T-helper 17 cell (primary cell): ENCODE measurements at regions not wholly inside any gene's neighbourhood (a gene's known extent, or its start where the extent isn't known, plus 50 kb on each side); places are given as distances from the start of the nearest gene placed in this dataset.

ENCODE experiments used
- ATAC-seq: fragments of 150-1000 bp; cut with Tn5 transposase; 2 replicates; pipeline ENCODE4 v1.10.0; 2021; ENCODE audit warnings: mild to moderate bottlenecking, moderate library complexity
- DNase-seq, 3 donors: peaks; one replicate each; pipeline versions ENCODE4 v3.0.0 to v3.0.0-alpha.2; 2020 to 2021
- H3K9me3 ChIP-seq: one replicate; pipeline ENCODE4 v1.7.0; 2013; ENCODE audit warnings: low read length, mild to moderate bottlenecking; ENCODE audit not compliant: control insufficient read depth, poor library complexity, severe bottlenecking
- H3K27ac Mint-ChIP-seq: one replicate; pipeline ENCODE4 v1.8.0; 2022; ENCODE audit warnings: mild to moderate bottlenecking, moderate library complexity, mixed read lengths
- H3K27me3 Mint-ChIP-seq: one replicate; pipeline ENCODE4 v1.8.0; 2022; ENCODE audit warnings: mixed read lengths
- H3K36me3 Mint-ChIP-seq: one replicate; pipeline ENCODE4 v1.8.0; 2022; ENCODE audit warnings: low read depth, mixed read lengths
- H3K4me1 Mint-ChIP-seq: one replicate; pipeline ENCODE4 v1.8.0; 2022; ENCODE audit warnings: mild to moderate bottlenecking, mixed read lengths
- H3K4me3 Mint-ChIP-seq: one replicate; pipeline ENCODE4 v1.8.0; 2022; ENCODE audit warnings: mild to moderate bottlenecking, moderate library complexity, mixed read lengths

DNA sequence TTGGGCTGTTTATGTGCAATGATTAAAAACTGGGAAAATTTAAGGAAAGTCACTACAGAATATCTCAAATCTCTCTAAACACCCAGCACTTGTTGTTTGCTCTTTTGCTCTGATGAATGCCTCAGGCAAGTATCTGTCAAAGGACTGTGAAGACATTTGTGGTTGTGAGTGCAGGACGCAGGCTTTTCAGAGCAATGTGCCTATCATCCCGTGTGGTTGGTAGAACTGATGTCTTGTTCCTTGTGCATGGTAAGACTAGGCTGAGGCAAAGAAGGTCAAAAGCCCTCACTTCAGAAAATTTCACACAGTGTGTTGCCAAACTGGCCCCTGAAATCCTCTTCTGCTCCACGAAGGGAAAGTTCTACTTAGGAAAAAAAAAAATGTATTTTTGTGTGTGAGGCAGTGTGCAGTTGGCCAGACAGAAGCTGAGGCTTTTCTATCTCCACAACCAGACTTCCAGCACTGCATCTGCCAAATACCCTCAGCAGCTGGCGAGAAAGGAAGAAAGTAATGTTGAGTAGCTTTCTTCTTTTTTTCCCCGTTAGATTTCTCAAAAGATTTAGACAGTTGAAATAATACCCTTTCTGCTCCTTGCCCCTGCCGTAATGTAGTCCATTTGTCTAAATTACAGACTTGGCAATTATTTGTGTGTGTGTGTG is 1103.1 kb downstream of the VRK1 start:
- H3K27me3 Mint-ChIP-seq = no peaks in the 10 kb centered on the region
- no peaks in the 10 kb centered on the region for H3K36me3 Mint-ChIP-seq
- H3K27ac Mint-ChIP-seq = no peak overlapping the region
- peaks cover 3% of the 10 kb centered on the region for H3K9me3 ChIP-seq
- no peak for ATAC-seq
- no peaks in the 10 kb centered on the region for H3K4me1 Mint-ChIP-seq
- no peak for DNase-seq
- H3K4me3 Mint-ChIP-seq = no peak overlapping the region

DNA sequence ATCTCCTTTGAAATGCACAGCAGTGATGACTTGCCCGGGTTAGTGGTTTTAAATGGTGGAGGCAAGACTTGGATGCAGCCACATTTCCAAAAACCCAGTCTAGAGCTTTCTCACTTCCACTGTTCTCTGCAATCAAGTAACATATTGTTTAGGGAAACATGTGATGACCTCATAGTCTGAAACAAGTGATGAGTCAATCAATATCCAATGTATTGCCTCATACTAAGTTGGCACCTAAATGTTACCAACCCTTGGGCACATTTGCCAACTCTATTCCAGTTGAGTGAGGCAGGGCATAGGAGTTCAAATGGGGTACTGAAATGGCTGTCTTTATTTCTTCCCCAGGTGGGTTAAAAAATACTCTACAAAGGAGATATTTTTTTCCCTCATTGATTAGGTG is 1105.4 kb downstream of the VRK1 start:
- H3K9me3 ChIP-seq = peaks cover 3% of the 10 kb centered on the region
- Mint-ChIP-seq H3K27me3 (no peaks in the 10 kb centered on the region), H3K4me1 (no peaks in the 10 kb centered on the region), H3K27ac (no peak overlapping the region), H3K36me3 (no peaks in the 10 kb centered on the region), H3K4me3 (no peak overlapping the region)
- DNase-seq = no peak
- no peak for ATAC-seq

DNA sequence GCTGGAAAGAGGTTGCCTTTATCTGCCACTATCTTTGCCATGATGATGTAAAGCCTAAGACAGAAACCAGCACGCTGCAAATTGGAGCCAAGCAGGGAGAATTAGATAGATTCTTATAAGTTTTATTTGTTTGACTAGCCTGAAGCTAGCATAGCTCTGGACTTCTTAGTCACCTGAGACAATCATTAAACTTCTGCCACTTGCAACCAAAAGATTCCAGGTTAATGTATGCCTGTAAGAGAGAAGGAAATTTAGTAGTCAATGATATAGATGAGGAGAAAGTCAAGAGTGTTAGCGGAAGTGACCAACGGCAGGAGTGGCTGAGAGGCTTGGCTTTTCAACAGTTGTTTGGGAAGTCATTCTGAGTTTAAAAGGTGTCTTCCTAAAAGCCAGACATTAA is 1106.6 kb downstream of the VRK1 start:
- no peak for ATAC-seq
- H3K27me3 Mint-ChIP-seq = no peaks in the 10 kb centered on the region
- no peak for DNase-seq
- H3K27ac Mint-ChIP-seq = no peak overlapping the region
- H3K36me3 Mint-ChIP-seq = no peaks in the 10 kb centered on the region
- H3K9me3 ChIP-seq = peaks cover 7% of the 10 kb centered on the region
- H3K4me3 Mint-ChIP-seq = no peak overlapping the region
- no peaks in the 10 kb centered on the region for H3K4me1 Mint-ChIP-seq

DNA sequence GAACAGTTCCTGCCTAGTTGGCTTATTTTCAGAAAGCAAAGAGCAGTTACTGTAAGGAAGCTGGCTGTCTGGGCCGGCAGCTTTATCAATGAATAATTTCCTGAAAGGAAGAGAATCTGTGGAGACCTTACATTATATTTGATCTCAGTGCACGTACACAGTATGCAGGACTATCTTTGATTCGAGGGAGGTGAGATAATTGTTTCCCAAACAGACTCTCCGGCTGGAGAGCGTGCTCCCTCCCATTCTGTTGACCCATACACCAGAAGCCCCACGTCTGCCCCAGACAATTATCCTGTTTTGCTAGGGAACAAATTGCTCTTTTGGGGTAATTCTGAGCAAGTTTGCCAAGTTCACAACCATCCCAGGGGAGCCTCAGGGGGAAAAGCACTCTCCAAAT is 1115.0 kb downstream of the VRK1 start:
- H3K27me3 Mint-ChIP-seq = peaks cover 6% of the 10 kb centered on the region
- H3K4me3 Mint-ChIP-seq = no peak overlapping the region
- no peak for ATAC-seq
- peaks cover 5% of the 10 kb centered on the region for H3K36me3 Mint-ChIP-seq
- H3K4me1 Mint-ChIP-seq = peaks cover 7% of the 10 kb centered on the region
- H3K9me3 ChIP-seq = peaks cover 4% of the 10 kb centered on the region
- H3K27ac Mint-ChIP-seq = no peak overlapping the region
- DNase-seq = no peak

DNA sequence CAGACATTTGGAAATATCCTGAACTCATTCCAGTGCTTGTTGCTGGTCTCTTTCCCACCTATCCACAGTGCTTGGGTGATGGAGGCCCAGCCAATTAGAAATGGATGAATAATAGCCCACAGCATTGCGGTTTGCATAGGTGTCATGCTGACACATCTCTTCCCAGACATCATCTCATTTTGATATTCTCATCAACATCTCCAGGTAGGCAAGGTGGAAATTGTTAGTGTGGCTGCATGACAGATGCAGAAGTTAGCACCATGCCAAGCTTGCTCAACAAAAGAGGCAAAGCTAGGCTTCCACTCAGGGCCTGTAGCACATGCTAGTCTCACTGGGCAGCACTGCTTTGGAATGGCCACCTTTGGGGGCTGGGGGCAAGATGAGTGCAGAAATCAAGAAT is 1118.9 kb downstream of the VRK1 start:
- no peak overlapping the region for H3K4me3 Mint-ChIP-seq
- ATAC-seq = no peak
- H3K9me3 ChIP-seq = no peaks in the 10 kb centered on the region
- H3K36me3 Mint-ChIP-seq = peaks cover 3% of the 10 kb centered on the region
- peaks cover 10% of the 10 kb centered on the region for H3K4me1 Mint-ChIP-seq
- H3K27ac Mint-ChIP-seq = no peak overlapping the region
- H3K27me3 Mint-ChIP-seq = peaks cover 6% of the 10 kb centered on the region
- no peak for DNase-seq

DNA sequence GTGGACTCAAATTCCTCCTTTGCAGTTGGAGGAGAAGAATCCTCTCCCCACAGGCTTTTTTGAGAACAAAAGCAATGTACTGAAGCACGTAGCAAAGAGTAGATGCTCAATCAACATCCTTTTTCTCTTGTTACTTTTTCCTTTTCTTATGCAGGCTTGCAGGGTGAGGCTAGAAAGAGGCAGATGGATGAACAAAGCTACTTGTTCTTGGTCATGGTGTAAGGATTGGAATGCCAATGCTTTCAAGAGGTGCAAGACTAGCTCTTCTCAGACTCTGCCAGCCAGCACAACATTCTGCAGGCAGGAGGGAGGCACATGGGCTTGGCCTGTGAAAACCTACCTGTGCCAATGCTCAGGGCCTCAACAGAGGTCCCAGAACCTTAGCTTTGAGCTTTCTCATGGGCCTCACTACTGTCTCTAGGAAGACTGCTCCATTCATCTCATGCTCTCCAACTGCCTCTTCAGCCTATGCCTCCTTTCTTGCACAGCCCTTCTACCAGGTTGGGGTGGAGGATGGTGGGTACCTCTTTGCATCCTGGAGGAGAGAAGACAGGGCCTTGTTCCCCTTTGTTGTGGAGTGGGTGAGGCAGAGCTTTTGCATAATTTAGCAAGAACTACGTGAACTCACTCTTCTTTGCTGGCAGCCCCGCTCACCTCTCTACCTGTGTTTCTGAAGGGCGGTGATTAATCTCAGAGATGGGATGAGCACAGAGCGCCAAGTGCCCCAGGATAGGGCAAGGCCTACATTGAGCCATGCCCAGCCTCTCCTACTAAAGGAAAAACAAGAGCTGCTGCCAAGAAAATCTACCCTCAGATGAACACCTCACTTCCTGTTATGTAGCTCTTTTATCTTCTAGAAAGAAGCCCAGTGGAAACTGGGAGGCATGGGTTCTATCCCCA is 1119.7 kb downstream of the VRK1 start:
- Mint-ChIP-seq H3K4me3 (no peak overlapping the region), H3K27ac (no peak overlapping the region), H3K4me1 (peaks cover 8% of the 10 kb centered on the region), H3K36me3 (peaks cover 1% of the 10 kb centered on the region), H3K27me3 (peaks cover 6% of the 10 kb centered on the region)
- ATAC-seq (no peak), DNase-seq (no peak)
- no peaks in the 10 kb centered on the region for H3K9me3 ChIP-seq

DNA sequence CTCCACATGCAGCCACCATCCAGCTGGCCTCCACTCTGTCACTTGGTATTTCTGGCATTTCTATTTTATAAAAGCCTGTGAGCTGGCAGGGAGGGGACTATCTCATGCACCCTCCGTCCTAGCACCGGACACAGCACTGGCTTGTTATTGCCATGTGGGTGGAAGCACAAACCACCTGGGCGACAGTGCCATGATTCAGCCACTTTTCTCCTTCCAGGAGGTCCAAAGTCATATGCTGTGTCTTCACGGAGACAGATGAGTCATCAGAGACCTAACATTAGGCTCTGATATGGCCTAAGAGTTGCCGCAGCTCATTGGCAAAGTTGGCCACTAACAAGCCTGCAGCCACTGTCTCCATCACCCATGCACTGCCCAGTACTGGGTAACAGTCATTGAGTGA is 1123.0 kb downstream of the VRK1 start:
- ATAC-seq (no peak), DNase-seq (no peak)
- Mint-ChIP-seq H3K36me3 (no peaks in the 10 kb centered on the region), H3K4me3 (no peak overlapping the region), H3K27me3 (no peaks in the 10 kb centered on the region), H3K4me1 (peaks cover 6% of the 10 kb centered on the region), H3K27ac (no peak overlapping the region)
- H3K9me3 ChIP-seq = no peaks in the 10 kb centered on the region

DNA sequence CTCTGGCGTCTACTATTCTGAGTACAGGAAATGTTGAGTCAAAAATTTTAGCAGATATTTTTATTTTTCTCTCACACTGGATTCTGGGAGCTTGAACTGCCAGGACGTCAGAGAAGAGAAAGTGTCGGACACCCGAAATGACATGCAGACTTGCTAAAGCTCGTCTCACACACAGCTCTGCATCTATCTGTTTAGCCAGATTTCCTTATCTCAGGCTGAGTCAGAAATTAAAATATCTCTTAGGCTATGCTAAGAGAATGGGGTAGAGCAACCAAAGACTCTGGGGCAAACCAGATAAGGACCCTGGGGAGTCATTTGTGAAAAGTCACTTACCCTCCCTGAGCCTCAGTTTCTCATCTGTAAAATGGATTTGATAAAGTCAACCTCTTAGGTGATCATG is 1124.1 kb downstream of the VRK1 start:
- Mint-ChIP-seq H3K4me3 (no peak overlapping the region), H3K27me3 (no peaks in the 10 kb centered on the region), H3K36me3 (no peaks in the 10 kb centered on the region), H3K4me1 (peaks cover 6% of the 10 kb centered on the region), H3K27ac (no peak overlapping the region)
- H3K9me3 ChIP-seq = no peaks in the 10 kb centered on the region
- no peak for DNase-seq
- no peak for ATAC-seq

DNA sequence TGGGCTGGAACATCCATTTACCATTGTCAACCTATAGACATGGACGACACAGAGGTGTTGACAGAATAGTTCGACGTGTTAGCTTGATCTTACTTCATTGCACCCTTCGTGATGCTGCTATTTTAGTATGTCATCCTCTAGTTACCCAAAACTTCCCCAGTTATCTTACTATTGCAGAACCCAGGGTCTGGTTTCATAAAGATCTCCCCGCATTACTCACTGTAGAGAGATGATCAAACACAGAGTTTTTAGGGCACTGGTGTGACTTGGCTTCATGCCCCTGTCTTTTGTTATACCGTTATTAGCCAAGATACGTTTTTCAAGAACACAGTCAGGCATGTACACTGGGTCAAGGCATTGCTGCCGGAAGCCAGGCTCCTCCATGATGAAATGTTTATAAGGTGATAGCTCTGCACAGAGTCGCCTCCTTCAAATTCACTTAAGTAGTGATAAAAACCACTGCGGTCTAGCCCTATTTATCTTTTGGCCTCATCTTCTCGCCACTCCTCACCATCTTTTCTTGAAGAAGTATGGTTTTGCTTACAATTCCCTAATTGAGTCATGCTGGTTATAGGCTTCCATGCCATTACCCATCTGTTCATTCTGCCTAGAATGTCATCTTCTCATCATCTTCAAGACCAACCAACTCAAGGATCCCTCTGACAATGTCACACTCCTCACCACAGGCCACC is 1127.9 kb downstream of the VRK1 start:
- no peak for DNase-seq
- no peak overlapping the region for H3K4me3 Mint-ChIP-seq
- H3K9me3 ChIP-seq = no peaks in the 10 kb centered on the region
- H3K36me3 Mint-ChIP-seq = no peaks in the 10 kb centered on the region
- no peaks in the 10 kb centered on the region for H3K27me3 Mint-ChIP-seq
- peaks cover 3% of the 10 kb centered on the region for H3K4me1 Mint-ChIP-seq
- ATAC-seq = no peak
- no peak overlapping the region for H3K27ac Mint-ChIP-seq

DNA sequence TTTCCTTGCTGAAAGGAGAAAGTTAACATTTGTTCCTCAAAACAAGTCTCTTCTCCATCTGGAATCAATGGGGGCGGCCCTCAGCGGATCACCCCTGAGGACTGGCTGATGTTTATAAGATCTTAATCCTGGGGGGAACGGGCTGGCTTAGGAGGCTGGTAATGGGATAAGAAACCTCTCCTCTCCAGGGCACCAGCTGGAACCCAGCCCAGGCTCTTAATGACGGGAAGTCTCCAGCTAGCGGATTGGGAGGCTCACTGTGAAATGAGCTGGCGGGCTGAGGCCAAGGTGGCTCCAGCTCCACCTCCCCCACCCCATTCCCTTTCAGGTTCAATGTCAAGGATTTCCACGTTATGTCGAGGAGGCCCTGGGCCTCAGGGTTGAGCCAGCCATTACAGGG is 1133.0 kb downstream of the VRK1 start:
- H3K4me3 Mint-ChIP-seq = no peak overlapping the region
- ATAC-seq = no peak
- H3K27me3 Mint-ChIP-seq = no peaks in the 10 kb centered on the region
- no peak for DNase-seq
- H3K9me3 ChIP-seq = no peaks in the 10 kb centered on the region
- no peak overlapping the region for H3K27ac Mint-ChIP-seq
- H3K36me3 Mint-ChIP-seq = no peaks in the 10 kb centered on the region
- peaks cover 3% of the 10 kb centered on the region for H3K4me1 Mint-ChIP-seq

DNA sequence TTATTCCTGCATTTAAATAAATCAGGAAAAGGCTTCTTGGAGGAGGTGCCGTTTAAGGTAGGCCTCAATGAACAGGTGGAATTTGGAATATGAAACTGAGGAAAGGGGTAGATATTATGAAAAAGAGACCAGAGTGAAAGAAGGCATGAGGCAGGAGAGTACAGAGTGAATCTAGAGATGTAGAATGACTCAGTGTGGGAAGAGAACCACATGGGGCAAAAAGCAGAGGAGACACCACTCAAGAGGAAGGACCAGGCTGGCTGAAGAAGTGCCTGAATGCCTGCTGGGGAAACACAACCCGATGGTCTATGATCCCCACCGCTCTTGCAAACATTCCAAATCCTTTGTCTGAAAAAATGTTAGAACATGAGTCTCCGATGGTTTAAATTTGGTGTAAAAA is 1134.1 kb downstream of the VRK1 start:
- Mint-ChIP-seq H3K4me3 (no peak overlapping the region), H3K4me1 (peaks cover 3% of the 10 kb centered on the region), H3K27ac (no peak overlapping the region), H3K36me3 (no peaks in the 10 kb centered on the region), H3K27me3 (no peaks in the 10 kb centered on the region)
- ATAC-seq (no peak), DNase-seq (no peak)
- H3K9me3 ChIP-seq = no peaks in the 10 kb centered on the region

DNA sequence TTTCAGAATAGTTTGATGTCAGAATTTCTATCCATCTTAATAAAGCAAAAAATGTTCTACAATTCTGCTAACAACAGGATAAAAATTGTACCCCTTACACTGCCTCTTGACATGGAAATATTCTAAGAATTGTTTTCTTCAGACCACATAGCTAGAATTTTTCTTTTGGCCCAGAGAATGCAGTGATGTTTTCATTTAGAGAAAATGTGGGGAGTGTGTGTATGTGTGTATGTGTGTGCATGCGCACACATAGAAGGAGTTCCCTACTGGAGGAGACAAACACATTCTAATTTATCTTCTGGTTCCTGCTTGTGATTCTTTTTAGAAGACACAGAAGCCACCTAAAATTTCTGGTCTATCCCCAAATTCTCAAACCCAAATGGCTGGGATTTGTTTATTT is 1145.7 kb downstream of the VRK1 start:
- no peaks in the 10 kb centered on the region for H3K27me3 Mint-ChIP-seq
- no peaks in the 10 kb centered on the region for H3K4me1 Mint-ChIP-seq
- H3K36me3 Mint-ChIP-seq = peaks cover 5% of the 10 kb centered on the region
- no peak for DNase-seq
- no peak for ATAC-seq
- no peak overlapping the region for H3K4me3 Mint-ChIP-seq
- H3K9me3 ChIP-seq = no peaks in the 10 kb centered on the region
- no peak overlapping the region for H3K27ac Mint-ChIP-seq

DNA sequence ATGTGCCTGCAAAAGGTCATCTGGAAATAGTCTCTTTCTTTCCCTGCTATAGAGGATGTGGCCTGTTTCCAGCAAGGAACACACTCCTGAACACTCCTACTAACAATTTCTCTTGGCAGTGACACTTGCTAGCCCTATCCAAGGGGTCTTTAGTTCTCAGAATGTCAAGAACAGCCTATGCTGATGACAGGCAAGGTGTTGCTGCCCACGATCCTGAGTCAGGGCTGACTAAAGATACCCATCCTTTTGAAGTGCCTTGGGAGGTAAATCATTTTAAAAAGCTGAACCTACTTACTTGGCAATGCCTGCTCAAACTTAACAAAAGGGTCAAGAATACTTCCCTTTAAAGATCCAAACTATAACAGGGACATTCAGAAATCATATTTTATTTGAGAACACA is 1146.4 kb downstream of the VRK1 start:
- DNase-seq (no peak), ATAC-seq (no peak)
- H3K9me3 ChIP-seq = no peaks in the 10 kb centered on the region
- Mint-ChIP-seq H3K36me3 (peaks cover 5% of the 10 kb centered on the region), H3K4me1 (no peaks in the 10 kb centered on the region), H3K4me3 (no peak overlapping the region), H3K27ac (no peak overlapping the region), H3K27me3 (no peaks in the 10 kb centered on the region)
